Activated CD4-positive, alpha-beta T cell treated with anti-CD3 and anti-CD28 coated beads, Interleukin-2, amount 10 ng/mL, durations not matched to agents 7 days and 5 days (primary cell): ENCODE measurements at regions not wholly inside any gene's neighbourhood (a gene's known extent, or its start where the extent isn't known, plus 50 kb on each side); places are given as distances from the start of the nearest gene placed in this dataset.

Experiments
- CTCF ChIA-PET: fragments of 350-600 bp; sonication (Branson Sonifier 250); formaldehyde crosslinking; loops from one replicate; lab custom pipeline; 2021; ENCODE audit warnings: antibody characterized with exemption; lab: Charles Lee
- POLR2A ChIA-PET: fragments of 350-600 bp; sonication (Branson Sonifier 250); formaldehyde crosslinking; loops from one replicate; lab custom pipeline; 2021; ENCODE audit warnings: antibody characterized with exemption; lab: Charles Lee
- DNase-seq: peaks from one replicate; pipeline ENCODE4 v3.0.0-alpha.2; 2020
- H3K27ac Mint-ChIP-seq: one replicate; pipeline ENCODE4 v1.8.0; 2021; ENCODE audit warnings: mild to moderate bottlenecking, moderate library complexity, mixed read lengths
- H3K27me3 Mint-ChIP-seq: one replicate; pipeline ENCODE4 v1.8.0; 2021; ENCODE audit warnings: mixed read lengths
- H3K36me3 Mint-ChIP-seq: one replicate; pipeline ENCODE4 v1.8.0; 2021; ENCODE audit warnings: low read depth, mixed read lengths
- H3K4me1 Mint-ChIP-seq: one replicate; pipeline ENCODE4 v1.8.0; 2021; ENCODE audit warnings: mixed read lengths
- H3K4me3 Mint-ChIP-seq: one replicate; pipeline ENCODE4 v1.8.0; 2021; ENCODE audit warnings: mild to moderate bottlenecking, moderate library complexity, mixed read lengths
- H3K9me3 Mint-ChIP-seq: one replicate; pipeline ENCODE4 v1.8.0; 2021; ENCODE audit warnings: mixed read lengths

DNA sequence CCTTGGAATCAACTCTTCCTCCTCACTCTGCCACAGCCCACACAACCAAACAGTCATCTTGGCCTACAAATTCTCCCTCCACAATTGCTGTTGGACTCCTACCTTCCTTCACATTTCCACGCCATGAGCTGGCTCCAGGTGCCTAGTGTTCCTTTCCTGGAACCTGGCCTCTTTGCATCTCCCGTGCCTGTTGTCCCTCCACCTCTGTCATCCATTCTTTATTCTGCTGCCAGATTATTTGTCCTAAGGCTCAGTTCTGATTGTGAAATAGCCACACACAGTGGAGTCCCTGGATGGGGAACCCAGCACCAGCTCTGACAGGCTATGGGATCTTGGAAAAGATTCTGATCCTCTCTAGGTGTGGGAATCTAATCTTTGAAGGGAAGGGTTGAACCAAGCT, 109.1 kb upstream of the ANKH start:
- Mint-ChIP-seq H3K27ac (no peak overlapping the region), H3K4me3 (no peak overlapping the region), H3K36me3 (peaks cover 4% of the 10 kb centered on the region), H3K27me3 (no peaks in the 10 kb centered on the region), H3K9me3 (peaks cover 7% of the 10 kb centered on the region), H3K4me1 (peaks cover 22% of the 10 kb centered on the region)
- ChIA-PET CTCF (interaction anchor here (0.8 to 1.6 kb wide), 4 partner anchors 10 to 199 kb away, joined by 3 read pairs; no protein-coding TSS in a partner anchor), POLR2A (no interaction called here)
- DNase-seq, result no peak

DNA sequence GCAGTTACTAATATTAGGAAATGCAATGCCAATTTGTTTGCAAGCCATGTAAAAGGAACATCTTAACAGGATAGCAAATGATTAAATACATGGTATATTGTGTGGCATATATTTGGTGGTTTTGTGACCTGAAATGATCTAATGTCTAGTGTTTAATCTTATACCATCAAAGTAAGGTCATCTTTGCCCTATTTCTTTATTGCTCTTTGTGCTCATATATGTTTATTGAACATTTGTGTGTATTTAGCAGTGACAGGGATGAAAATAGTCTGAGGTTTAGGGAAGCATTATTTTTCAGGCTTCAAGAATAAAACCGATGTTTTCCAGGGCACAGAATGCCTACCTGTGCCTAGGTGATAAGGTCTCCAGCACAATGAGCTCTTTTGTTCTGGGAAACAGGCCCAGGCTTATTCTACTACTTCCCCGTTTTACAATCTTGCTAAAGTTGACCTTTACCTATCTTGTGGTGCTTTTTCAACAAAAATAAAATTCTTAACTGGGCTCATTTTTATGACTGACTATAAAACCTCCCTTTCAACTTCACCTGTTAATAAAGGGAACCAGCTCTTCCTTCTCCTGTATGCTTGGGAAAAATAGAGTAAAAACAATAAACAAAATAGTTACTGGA, 105.6 kb upstream of the ANKH start:
- ChIA-PET POLR2A (no interaction called here), CTCF (interaction anchor here (0.6 to 0.7 kb wide), 2 partner anchors 14 to 127 kb away, joined by 3 to 4 read pairs; no protein-coding TSS in a partner anchor)
- peaks cover 4% of the 10 kb centered on the region for H3K27me3 Mint-ChIP-seq

DNA sequence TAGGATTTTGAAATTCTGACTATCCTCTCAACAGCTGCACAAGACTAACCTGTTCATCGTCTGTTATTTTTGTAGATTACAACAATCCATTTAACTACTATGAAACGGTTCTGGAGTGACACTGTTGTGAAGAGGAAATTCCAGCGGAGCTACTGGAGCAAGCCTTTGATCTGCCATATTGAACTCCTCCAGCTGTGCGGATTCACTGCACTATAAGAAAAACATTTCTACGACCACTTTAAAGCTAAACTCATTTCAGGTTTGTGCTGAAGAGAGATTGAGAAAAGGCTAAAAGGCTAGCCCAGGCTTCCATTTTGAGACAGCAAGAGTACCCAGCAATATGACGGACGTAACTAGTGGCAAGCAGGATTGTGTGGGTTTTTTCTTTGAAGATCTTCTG, 104.9 kb upstream of the ANKH start:
- POLR2A ChIA-PET, result interaction anchor here (1.1 kb wide), 1 partner anchor 44 kb away, joined by 3 read pairs; no protein-coding TSS in a partner anchor

More for the DNA sequence above, 105.6 kb upstream of the ANKH start:
- peaks cover 1% of the 10 kb centered on the region for H3K36me3 Mint-ChIP-seq
- H3K4me1 Mint-ChIP-seq, result no peaks in the 10 kb centered on the region
- peaks cover 7% of the 10 kb centered on the region for H3K9me3 Mint-ChIP-seq
- DNase-seq, result no peak
- H3K4me3 Mint-ChIP-seq, result no peak overlapping the region
- H3K27ac Mint-ChIP-seq, result no peak overlapping the region

DNA sequence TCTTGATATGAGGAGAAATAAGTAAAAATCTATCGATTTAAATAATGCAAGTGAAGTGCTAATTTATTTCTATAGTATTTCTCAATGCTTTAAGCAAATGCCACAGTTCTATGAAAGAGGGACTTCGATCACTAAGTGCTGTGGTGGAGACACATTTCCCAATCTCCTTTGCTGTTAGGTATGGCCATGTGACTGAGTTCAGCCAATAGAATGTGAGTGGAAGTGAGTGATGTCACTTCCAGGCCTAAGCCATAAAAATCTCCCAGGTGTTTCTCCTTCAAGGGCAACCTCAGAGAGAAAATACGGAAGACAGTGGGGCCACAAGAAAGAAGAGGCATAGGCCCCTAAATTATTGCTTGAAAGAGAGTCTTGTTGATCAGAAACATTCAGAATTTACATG, 100.3 kb upstream of the ANKH start:
- ChIA-PET CTCF (no interaction called here), POLR2A (no interaction called here)
- DNase-seq, result no peak
- Mint-ChIP-seq H3K36me3 (no peaks in the 10 kb centered on the region), H3K27ac (no peak overlapping the region), H3K9me3 (peaks cover 2% of the 10 kb centered on the region), H3K4me1 (no peaks in the 10 kb centered on the region), H3K4me3 (no peak overlapping the region), H3K27me3 (peaks cover 4% of the 10 kb centered on the region)

More for the DNA sequence above, 104.9 kb upstream of the ANKH start:
- H3K36me3 Mint-ChIP-seq, result no peaks in the 10 kb centered on the region
- CTCF ChIA-PET, result interaction anchor here (1.6 to 2.7 kb wide), 2 partner anchors 8 to 28 kb away, joined by 4 to 6 read pairs; no protein-coding TSS in a partner anchor
- no peak for DNase-seq
- H3K27ac Mint-ChIP-seq, result no peak overlapping the region
- peaks cover 4% of the 10 kb centered on the region for H3K27me3 Mint-ChIP-seq
- H3K9me3 Mint-ChIP-seq, result peaks cover 6% of the 10 kb centered on the region
- no peaks in the 10 kb centered on the region for H3K4me1 Mint-ChIP-seq
- H3K4me3 Mint-ChIP-seq, result no peak overlapping the region

DNA sequence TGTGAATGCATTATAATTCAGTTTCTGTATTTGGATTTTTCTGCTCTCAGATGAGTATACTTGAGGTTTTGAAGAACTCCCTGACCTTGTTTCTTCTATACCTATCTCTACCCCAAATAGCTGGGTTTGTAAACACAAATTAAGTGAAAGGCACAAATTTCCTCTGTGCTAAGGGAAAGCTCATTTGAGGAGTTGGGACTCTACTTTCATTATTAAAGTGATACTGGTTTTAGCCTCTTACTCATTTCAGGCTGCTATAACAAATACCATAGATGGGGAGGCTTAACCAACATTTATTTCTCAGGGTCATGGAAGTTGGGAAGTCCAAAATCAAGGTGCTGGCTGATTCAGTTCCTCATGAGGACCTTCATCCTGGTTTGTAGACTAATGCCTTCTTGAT, 97.2 kb upstream of the ANKH start:
- CTCF ChIA-PET, result interaction anchor here (0.7 to 1.9 kb wide), 5 partner anchors 10 to 34 kb away, joined by 3 to 7 read pairs (median 4); no protein-coding TSS in a partner anchor
- no peak overlapping the region for H3K4me3 Mint-ChIP-seq
- H3K36me3 Mint-ChIP-seq, result no peaks in the 10 kb centered on the region
- H3K9me3 Mint-ChIP-seq, result peaks cover 2% of the 10 kb centered on the region
- H3K4me1 Mint-ChIP-seq, result no peaks in the 10 kb centered on the region
- no peak overlapping the region for H3K27ac Mint-ChIP-seq
- no peak for DNase-seq
- peaks cover 1% of the 10 kb centered on the region for H3K27me3 Mint-ChIP-seq
- POLR2A ChIA-PET, result interaction anchor here (0.5 kb wide), 1 partner anchor 28 kb away, joined by 3 read pairs; no protein-coding TSS in a partner anchor

DNA sequence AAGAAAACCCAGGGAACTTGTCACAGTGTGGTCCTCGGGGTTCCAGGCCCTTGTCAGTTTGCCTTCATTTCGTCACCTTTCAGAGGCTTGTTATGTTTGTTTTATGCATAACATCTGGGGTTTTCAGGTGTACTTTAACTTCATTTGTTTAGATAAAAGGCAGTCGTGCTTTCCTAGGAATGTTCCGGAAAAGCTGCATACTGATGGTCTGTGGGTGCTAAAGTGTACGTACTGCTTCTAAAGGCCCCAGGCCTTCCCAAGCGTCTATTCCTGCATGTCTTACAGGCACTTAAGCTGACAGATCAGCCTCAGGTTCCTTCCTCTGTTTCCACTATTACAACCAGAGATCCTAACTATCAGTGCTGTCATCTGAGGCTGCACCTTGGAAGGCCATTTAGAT, 95.6 kb upstream of the ANKH start:
- Mint-ChIP-seq H3K27ac (no peak overlapping the region), H3K4me3 (no peak overlapping the region), H3K36me3 (no peaks in the 10 kb centered on the region), H3K4me1 (no peaks in the 10 kb centered on the region), H3K27me3 (no peaks in the 10 kb centered on the region), H3K9me3 (peaks cover 2% of the 10 kb centered on the region)
- ChIA-PET CTCF (interaction anchor here (0.7 to 1.9 kb wide), 2 partner anchors 11 to 636 kb away, joined by 3 to 7 read pairs; no protein-coding TSS in a partner anchor), POLR2A (no interaction called here)
- no peak for DNase-seq

DNA sequence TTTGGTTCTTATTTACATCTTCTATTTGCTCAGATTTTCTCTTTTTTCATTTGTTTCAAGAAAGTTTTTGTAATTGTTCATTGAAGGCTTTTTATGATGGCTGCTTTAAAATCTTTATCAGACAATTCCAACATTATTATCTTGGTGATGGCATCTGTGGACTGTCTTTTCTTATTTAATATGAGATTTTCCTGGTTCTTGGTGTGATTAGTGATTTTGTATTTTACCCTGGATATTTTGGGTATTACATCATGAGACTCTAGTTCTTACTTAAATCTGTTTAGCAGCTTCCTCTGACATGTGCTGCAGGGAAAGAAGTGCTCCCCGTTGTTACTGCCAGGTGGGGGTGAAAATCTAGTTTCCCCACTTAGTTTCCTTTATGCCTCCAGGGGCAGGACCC, 94.2 kb upstream of the ANKH start:
- POLR2A ChIA-PET, result no interaction called here
- no peak overlapping the region for H3K27ac Mint-ChIP-seq
- no peaks in the 10 kb centered on the region for H3K9me3 Mint-ChIP-seq
- H3K4me3 Mint-ChIP-seq, result no peak overlapping the region
- no peaks in the 10 kb centered on the region for H3K4me1 Mint-ChIP-seq
- no peak for DNase-seq
- no peaks in the 10 kb centered on the region for H3K36me3 Mint-ChIP-seq
- CTCF ChIA-PET, result interaction anchor here (0.8 kb wide), 1 partner anchor 9 kb away, joined by 3 read pairs; no protein-coding TSS in a partner anchor
- no peaks in the 10 kb centered on the region for H3K27me3 Mint-ChIP-seq

DNA sequence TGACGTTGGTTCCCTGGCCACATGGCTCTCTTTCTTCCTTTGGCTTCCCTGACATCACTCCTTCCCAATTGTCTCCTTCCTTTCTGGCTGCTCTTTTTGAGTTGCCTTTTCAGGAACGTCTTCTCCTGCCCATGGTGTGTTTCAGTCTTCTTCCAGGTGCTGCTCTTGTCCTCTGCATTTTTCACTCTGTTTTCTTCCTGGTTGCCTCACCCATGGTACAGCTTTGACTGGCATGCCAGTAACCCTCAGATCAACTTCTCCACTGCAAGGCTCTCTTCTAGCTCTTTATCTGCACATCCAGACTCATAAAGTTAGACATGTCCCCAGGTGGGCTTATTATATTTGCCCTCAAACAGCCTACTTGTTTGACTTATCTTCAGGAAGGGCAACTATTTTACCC, 91.0 kb upstream of the ANKH start:
- Mint-ChIP-seq H3K4me3 (no peak overlapping the region), H3K9me3 (no peaks in the 10 kb centered on the region), H3K36me3 (no peaks in the 10 kb centered on the region), H3K4me1 (no peaks in the 10 kb centered on the region), H3K27ac (no peak overlapping the region), H3K27me3 (no peaks in the 10 kb centered on the region)
- ChIA-PET CTCF (interaction anchor here (0.6 to 1.1 kb wide), 3 partner anchors 15 to 46 kb away, joined by 4 read pairs; no protein-coding TSS in a partner anchor), POLR2A (no interaction called here)
- no peak for DNase-seq

DNA sequence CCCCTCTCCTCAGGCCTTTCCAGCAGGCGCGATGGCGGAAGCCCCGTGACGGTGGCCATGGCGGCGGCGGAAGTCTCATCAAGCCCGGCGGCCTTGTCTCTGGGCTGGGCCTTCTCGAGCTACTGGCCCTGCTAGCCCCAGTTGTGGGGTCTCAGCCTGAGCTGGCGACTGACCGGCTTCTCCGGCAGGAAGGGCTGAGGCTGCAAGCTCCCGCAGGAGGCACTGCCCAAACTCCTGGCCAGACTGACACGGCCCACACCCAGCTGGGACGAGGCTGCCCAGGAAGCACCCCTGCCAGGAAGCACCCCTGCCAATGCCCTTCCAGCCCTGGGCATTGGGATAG, 88.5 kb upstream of the ANKH start:
- Mint-ChIP-seq H3K4me1 (no peaks in the 10 kb centered on the region), H3K4me3 (no peak overlapping the region), H3K27me3 (no peaks in the 10 kb centered on the region), H3K36me3 (no peaks in the 10 kb centered on the region), H3K27ac (no peak overlapping the region), H3K9me3 (no peaks in the 10 kb centered on the region)
- ChIA-PET POLR2A (no interaction called here), CTCF (no interaction called here)
- DNase-seq, result no peak

DNA sequence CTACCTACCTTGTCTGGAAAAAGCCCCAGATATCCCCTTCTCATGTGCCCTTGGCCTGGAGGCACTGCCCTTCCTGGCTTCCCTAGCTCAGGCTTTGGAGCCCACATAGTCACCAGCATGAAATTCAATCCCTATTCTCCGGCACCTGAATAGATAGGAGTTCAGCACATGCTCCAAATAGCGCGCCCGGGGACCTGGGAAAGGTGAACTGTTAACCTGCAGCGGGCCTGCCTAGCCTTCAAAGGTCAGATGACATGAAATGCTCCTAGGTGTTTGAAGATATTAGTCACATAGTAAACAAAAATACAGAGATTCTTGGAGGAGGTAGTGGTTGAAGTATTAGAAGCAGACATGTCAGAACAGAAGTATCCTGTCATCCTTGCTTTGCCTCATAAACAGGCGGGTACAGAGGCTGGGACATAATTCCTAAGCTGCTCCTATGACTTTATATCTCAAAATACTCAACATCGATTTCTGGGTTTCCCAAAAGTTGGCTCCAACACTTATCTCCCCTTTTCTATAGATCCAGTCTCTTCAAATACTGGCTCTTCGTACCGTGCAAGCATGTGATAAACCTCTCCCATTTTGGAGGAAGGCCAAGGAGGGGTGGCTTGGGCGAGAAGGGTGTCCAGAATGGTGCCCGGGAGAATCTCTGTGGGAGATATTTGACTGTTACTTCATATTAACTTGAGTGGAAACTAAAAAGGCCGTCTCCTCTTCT, 88.0 kb upstream of the ANKH start:
- Mint-ChIP-seq H3K4me3 (no peak overlapping the region), H3K9me3 (no peaks in the 10 kb centered on the region), H3K27ac (no peak overlapping the region), H3K27me3 (no peaks in the 10 kb centered on the region), H3K4me1 (no peaks in the 10 kb centered on the region), H3K36me3 (no peaks in the 10 kb centered on the region)
- CTCF ChIA-PET, result interaction anchor here (0.8 kb wide), 1 partner anchor 9 kb away, joined by 4 read pairs; no protein-coding TSS in a partner anchor
- no peak for DNase-seq
- POLR2A ChIA-PET, result no interaction called here

DNA sequence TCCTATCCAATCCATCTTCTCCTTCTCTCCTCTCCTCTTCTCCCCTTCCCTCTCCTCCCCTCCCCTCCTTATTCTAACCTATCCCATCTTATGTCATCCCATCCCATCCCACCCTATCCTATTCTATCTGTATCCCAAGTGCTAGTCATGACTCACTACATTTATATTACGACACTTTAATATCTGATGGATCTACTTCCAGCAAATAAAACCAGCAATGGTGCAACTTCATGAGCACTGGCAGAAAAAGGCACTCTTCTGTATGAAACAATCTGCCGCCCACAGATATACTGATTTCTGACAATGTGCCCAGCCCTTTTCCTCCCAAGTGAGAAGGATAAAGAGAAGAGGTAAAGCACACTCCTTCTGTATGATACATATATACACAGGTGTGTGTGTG, 86.6 kb upstream of the ANKH start:
- H3K4me3 Mint-ChIP-seq, result no peak overlapping the region
- DNase-seq, result no peak
- no peak overlapping the region for H3K27ac Mint-ChIP-seq
- no peaks in the 10 kb centered on the region for H3K27me3 Mint-ChIP-seq
- H3K9me3 Mint-ChIP-seq, result no peaks in the 10 kb centered on the region
- H3K36me3 Mint-ChIP-seq, result no peaks in the 10 kb centered on the region
- CTCF ChIA-PET, result interaction anchor here (1.2 to 1.4 kb wide), 2 partner anchors 12 to 20 kb away, joined by 3 to 4 read pairs; no protein-coding TSS in a partner anchor
- POLR2A ChIA-PET, result no interaction called here
- H3K4me1 Mint-ChIP-seq, result no peaks in the 10 kb centered on the region

DNA sequence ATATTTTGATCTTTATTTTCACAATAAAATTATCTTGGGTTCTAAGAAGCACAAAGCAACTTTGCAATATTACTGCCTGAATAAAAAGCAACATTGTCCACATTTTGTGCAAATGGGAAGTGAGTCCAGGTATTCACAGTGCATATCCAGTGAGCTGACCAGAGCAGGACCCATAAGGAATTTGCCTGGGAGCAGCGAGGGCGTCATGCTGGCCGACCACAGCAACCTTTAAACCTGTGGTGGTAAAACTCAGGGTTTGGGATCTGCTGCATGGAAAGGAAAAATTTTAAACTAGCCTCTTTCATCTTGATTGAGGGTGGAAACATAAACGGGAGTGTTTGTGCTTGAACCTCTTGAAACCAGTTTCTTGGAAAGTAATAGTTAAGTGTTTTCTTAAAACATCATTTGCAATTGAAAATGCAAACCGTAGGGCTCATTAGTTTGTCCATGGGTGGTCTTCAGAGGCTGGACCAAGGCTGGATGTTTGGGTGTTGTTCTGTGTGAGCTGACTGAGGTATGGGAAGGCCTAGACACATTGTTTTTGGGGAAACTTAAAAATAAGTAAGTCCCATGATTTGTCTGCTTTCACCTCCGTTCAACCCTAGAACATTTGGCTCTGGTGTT, 85.0 kb upstream of the ANKH start:
- Mint-ChIP-seq H3K9me3 (no peaks in the 10 kb centered on the region), H3K36me3 (no peaks in the 10 kb centered on the region), H3K27ac (no peak overlapping the region), H3K4me1 (no peaks in the 10 kb centered on the region), H3K4me3 (no peak overlapping the region), H3K27me3 (no peaks in the 10 kb centered on the region)
- DNase-seq, result no peak
- POLR2A ChIA-PET, result no interaction called here
- CTCF ChIA-PET, result interaction anchor here (1.0 to 1.8 kb wide), 5 partner anchors 8 to 134 kb away, joined by 3 to 7 read pairs (median 3); no protein-coding TSS in a partner anchor
